Stimulated activated CD4-positive, alpha-beta T cell treated with anti-CD3 and anti-CD28 coated beads, Interleukin-15, amount 100 ng/mL, for 1 hour (primary cell): ENCODE measurements at regions not wholly inside any gene's neighbourhood (a gene's known extent, or its start where the extent isn't known, plus 50 kb on each side); places are given as distances from the start of the nearest gene placed in this dataset.

Experiments
- DNase-seq, 2 donors: peaks; one replicate each; pipeline ENCODE4 v3.0.0-alpha.2; 2020; ENCODE audit warnings: low read depth in 1 of 2, low spot score in 1 of 2

DNA sequence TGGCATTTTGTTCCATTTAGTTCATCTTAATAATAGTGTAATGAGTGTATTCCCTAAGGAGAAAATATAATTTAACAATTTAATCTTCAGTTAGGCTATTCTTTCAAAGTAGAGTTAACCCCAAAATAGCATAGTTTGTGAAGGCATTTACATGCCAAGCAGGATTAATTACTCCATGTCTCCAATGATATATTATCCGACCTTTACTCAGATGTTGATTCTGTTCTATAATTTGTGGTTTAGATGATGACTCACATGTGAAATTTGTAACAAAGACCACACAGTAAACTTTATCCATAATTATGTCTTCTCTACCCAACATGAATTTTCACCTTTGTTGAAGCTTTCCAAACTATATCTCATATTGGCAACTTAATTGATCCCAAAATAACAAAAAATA, 2065.2 kb downstream of the MRPL39 start:
- DNase-seq, result no peak

DNA sequence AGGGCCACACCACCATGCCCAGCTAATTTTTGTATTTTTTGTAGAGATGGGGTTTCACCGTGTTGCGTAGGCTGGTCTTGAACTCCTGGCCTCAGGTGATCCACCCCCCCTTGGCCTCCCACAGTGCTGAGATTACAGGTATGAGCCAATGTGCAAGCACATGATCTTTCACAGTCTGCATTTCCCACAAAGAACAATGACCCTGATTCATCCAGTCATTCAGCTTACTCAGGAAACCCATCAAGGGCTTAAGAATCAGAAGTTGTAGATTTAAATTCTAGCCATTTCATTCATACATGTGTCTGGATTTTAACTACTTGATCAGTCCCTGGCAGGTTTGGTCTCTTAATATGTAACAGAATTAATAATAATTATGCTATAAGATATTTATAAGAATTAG, 2065.7 kb downstream of the MRPL39 start:
- DNase-seq, result no peak

- DNase-seq, result no peak
Observed at GRCh38 chr21:23534850-23535249, 2072.4 kb downstream of the MRPL39 start.

- no peak for DNase-seq
Observed at GRCh38 chr21:23531444-23531843, 2075.8 kb downstream of the MRPL39 start.

- no peak for DNase-seq
Observed at GRCh38 chr21:23524685-23525084, 2082.6 kb downstream of the MRPL39 start.

GRCh38 chr21:23522751-23523150, 2084.5 kb downstream of the MRPL39 start:
- no peak for DNase-seq

DNA sequence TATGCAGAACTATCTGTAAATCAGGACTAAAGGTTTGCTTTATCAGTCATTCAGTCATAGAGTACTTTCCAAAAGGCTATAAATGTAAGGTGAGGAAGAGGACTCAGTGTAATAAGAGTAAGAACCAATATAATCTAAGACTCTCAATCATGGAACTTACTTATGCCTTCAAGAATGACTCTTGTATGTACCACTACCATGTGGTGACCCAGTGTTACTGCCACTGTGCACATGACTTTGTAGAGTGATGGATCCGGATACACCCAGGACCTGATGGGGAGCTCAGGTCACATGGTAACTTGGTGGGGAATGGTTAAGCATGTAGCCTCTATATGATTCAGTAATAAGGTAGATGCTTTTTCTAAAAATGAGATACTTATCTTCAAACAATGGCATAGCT, 2099.8 kb downstream of the MRPL39 start:
- no peak for DNase-seq

- no peak for DNase-seq
Observed at GRCh38 chr21:23496729-23497128, 2110.6 kb downstream of the MRPL39 start.

DNA sequence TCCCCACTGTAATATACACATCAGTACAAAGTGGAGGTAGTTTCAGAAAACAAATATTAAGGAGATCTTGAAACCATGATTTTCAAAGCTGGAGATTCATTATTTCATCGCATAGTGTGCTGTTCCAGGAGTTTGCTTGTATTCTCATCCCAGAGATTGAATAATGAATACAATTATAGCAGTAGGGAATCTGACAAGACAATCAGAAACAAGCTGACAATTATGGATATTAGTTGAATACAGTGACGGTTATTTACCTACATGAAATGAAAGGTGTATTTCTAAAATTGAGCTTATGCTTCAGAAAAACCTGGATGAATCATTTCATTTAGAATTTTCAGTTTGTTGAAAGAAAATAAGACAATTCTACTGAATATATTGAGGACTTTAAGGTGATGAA, 2119.0 kb downstream of the MRPL39 start:
- no peak for DNase-seq

DNA sequence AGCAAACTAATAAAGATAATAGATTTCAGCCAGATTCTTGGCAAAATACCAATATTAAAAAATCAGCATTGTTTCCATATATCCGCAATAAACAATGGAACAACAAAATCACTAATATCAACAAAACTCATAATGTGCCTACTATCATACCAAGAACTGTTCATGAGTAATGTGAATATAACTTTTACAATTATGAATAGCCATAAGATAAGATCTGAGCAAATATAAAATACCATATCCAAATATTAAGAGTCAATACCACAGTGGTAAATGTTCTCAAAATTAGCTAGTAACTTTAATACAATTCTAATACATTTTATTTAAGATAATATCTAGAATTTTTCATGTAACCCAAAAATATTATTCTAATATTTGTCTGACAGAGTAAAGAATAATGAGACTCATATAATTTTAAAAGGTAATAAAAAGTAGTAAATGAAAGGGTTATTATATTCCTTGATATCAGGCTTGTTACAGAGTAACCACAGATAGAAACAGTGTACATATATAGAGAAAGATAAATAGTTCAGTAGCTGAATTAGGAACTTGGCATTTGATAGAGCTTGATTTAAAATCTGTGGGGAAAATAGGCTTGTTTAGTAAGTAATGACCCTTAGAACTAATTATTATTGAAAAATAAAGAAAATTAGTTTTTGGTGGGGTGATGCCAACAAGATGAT, 2126.6 kb downstream of the MRPL39 start:
- DNase-seq, result no peak

DNA sequence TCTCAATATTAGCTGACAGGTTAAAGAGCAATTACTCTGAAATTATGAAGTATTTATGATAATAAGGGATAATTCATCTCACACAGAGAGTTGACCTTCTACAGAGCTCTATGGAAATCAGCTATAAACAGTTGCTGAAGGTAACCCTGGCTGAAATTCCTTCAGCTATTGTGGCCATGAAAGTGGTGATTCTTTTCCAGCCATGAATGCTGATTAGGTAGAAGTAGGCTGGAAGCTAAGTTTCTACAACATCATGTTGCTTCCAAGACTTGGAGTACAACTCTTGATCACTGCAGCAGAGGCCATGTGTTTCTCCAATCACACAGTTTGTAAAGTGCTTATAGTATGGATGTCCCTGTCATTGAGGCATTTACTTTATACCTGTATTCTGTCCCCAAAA, 2128.9 kb downstream of the MRPL39 start:
- DNase-seq, result no peak

- DNase-seq, result no peak
Observed at GRCh38 chr21:23475281-23476219, 2131.7 kb downstream of the MRPL39 start.

DNA sequence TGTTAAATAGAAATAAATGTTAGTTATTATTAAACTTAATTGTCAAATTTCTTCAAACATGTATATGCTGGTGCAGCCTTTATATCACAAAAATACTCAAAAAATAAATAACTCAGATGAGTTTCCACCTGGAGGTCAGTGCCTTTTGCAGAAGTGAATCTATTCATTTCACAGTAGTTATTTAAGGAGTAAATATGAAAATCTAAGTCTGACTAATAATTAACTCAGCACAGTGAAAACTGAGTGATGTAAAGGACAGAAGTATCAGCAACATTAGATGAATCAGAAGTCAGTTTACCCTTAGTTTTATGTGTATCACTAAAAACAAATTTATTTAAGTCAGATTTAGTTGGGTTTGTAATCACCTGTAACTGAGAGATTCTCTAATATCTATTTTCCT, 2135.4 kb downstream of the MRPL39 start:
- DNase-seq, result no peak

DNA sequence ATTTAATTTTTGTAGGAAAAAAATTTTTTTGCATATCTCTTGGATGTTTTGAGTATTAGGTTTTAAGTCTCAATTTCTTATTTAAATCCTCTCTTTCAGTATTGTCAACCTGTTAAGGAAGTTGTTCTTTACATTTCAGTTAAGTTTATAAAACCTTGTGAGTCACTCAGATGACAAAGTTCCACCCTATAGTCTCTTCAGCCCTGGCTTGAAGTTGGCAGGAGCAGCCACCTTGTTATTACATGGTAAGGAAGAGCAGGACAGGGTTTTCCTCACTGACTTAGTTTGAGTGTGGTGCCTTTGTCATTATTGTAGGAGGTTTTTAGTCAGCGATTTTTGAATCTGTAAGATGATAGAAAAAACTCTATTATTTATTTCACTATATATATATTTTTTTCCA, 2143.9 kb downstream of the MRPL39 start:
- no peak for DNase-seq

GRCh38 chr21:23455676-23456075, 2151.6 kb downstream of the MRPL39 start:
- DNase-seq, result no peak

GRCh38 chr21:23452384-23453083, 2154.7 kb downstream of the MRPL39 start:
- DNase-seq, result no peak

DNA sequence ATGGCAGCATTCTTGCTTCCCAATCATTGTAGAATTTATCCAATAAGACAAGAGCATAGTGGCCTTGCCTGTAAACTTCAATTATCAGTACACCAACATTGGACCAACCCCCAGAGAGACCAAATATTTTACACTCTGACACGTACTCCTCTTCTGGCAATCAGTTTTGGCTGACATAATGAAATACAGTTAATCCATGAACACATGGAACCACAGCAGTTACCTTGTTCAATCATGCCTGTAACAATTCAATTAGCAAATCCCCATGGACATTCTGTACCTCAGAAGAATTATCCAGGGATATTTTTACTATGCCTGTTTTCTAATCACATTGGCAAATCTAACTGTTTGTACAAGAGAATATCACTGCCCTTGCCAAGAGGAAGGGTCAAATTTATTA, 2162.0 kb downstream of the MRPL39 start:
- DNase-seq, result no peak

- no peak for DNase-seq
Observed at GRCh38 chr21:23438081-23438480, 2169.2 kb downstream of the MRPL39 start.

GRCh38 chr21:23402929-23403520, 2204.3 kb downstream of the MRPL39 start:
- no peak for DNase-seq

- DNase-seq, result no peak
Observed at GRCh38 chr21:23401278-23401677, 2206.0 kb downstream of the MRPL39 start.

- DNase-seq, result no peak
Observed at GRCh38 chr21:23398726-23399125, 2208.6 kb downstream of the MRPL39 start.
